ENCODE measurements at regions not wholly inside any gene's neighbourhood (a gene's known extent, or its start where the extent isn't known, plus 50 kb on each side); places are given as distances from the start of the nearest gene placed in this dataset.

- intact Hi-C loops (cut with DNase I; ENCODE audit: low total_unique reads): no loop called here
- Histone ChIP-seq H3K27ac (no peak overlapping the region), H3K9me3 (no peaks in the 10 kb centered on the region), H3K36me3 (no peaks in the 10 kb centered on the region), H3K4me3 (no peak overlapping the region), H3K4me1 (no peaks in the 10 kb centered on the region), H3K27me3 (no peaks in the 10 kb centered on the region)
- no peak for DNase-seq (ENCODE audit: low spot score in 2 of 2)
- TF ChIP-seq POLR2AphosphoS5 (IDR thresholded peaks at IDR 0.05) (no peak), POLR2A (IDR thresholded peaks at IDR 0.05) (no peak), CTCF (IDR thresholded peaks at IDR 0.05) (no peak)
Measured at GRCh38 chr5:88483964-88484672, 215.5 kb upstream of the TMEM161B start.

DNA sequence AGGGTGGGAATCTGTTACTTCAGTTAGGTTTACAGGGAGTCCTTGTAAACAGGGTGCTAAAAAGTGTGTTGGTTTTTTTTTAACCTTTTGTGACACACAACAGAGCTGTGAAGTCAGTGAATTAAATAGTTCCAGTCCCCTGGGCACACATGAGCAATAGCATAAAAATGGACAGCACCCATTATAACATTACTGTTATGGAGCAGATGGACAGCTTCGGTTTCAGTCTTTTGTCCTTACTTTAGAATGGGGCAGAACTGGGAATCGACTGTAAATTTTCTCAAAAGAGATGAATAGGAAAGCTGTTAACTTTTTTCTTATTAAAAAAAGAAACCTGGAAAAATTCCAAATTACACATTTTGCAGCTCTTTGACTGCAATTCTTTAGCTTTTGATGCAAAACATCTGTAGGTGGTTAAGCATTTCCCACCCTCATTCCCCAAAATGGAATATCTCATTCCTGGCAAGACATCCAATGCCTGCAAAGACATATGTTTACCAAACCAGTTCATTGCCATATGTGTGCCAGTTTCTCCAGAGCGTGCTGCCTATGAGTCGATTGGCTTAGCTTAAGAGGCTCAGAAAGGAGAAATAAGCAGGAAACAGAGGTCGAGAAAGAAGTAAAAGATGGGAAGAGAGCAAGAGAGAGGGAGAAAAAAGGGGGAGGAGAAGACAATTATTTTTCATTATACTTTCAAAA lies 212.3 kb upstream of the TMEM161B start:
- no peak for DNase-seq (ENCODE audit: low spot score in 2 of 2)
- intact Hi-C loops (cut with DNase I; ENCODE audit: low total_unique reads): no loop called here
- no peak for TF ChIP-seq POLR2A (IDR thresholded peaks at IDR 0.05)
- TF ChIP-seq POLR2AphosphoS5 (IDR thresholded peaks at IDR 0.05): no peak
- TF ChIP-seq CTCF (IDR thresholded peaks at IDR 0.05): no peak
- Histone ChIP-seq H3K4me3 (no peak overlapping the region), H3K9me3 (no peaks in the 10 kb centered on the region), H3K4me1 (no peaks in the 10 kb centered on the region), H3K27me3 (no peaks in the 10 kb centered on the region), H3K36me3 (no peaks in the 10 kb centered on the region), H3K27ac (no peak overlapping the region)

DNA sequence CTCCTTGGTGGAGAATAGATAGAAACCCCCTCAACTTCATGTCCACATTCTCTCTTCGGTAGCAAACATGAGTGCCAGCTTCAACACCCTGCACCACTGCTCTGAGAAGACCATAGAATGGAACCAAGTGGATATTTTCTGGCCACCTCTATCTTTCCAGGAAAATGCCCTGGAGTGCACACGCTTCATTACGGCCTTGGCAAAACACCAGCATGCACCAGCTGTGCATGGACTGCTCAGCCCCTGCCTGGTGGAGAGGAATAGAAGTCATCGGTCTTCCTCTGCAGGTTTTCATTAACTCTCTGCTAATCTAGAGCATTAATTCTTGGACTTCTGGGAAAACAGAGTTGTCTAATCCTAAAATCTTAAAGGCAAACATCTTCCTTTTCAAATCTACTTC lies 211.6 kb upstream of the TMEM161B start:
- TF ChIP-seq CTCF (IDR thresholded peaks at IDR 0.05): no peak
- TF ChIP-seq POLR2AphosphoS5 (IDR thresholded peaks at IDR 0.05): no peak
- TF ChIP-seq POLR2A (IDR thresholded peaks at IDR 0.05): no peak
- no peak overlapping the region for H3K4me3 ChIP-seq
- intact Hi-C loops (cut with DNase I; ENCODE audit: low total_unique reads): no loop called here
- H3K27me3 ChIP-seq: no peaks in the 10 kb centered on the region
- H3K4me1 ChIP-seq: no peaks in the 10 kb centered on the region
- H3K9me3 ChIP-seq: no peaks in the 10 kb centered on the region
- DNase-seq (ENCODE audit: low spot score in 2 of 2): no peak
- no peak overlapping the region for H3K27ac ChIP-seq
- H3K36me3 ChIP-seq: no peaks in the 10 kb centered on the region

- Histone ChIP-seq H3K9me3 (no peaks in the 10 kb centered on the region), H3K4me1 (no peaks in the 10 kb centered on the region), H3K27ac (no peak overlapping the region), H3K4me3 (no peak overlapping the region), H3K36me3 (no peaks in the 10 kb centered on the region), H3K27me3 (no peaks in the 10 kb centered on the region)
- TF ChIP-seq CTCF (IDR thresholded peaks at IDR 0.05): no peak
- TF ChIP-seq POLR2AphosphoS5 (IDR thresholded peaks at IDR 0.05): no peak
- TF ChIP-seq POLR2A (IDR thresholded peaks at IDR 0.05): no peak
- no peak for DNase-seq (ENCODE audit: low spot score in 2 of 2)
- intact Hi-C loops (cut with DNase I; ENCODE audit: low total_unique reads): no loop called here
Measured at GRCh38 chr5:88474574-88474973, 205.9 kb upstream of the TMEM161B start.

DNA sequence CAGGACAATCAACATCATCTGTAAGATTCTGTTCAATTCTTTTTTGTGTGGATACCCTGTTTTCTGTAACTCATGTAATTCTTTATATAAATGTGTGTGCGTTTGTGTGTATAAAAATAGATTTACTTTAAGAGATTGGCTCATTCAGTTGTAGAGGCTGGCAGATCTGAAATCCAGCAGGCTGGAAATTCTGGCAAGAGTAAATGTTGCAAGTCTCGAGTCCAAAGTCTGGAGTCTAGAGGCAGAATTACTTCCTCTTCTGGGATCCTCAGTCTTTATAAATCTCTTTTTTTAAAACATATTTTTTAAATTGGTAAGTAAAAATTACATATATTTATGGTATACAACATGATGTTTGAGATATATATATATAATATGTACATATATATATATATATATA lies 202.1 kb upstream of the TMEM161B start:
- intact Hi-C loops (cut with DNase I; ENCODE audit: low total_unique reads): no loop called here
- no peak overlapping the region for H3K4me3 ChIP-seq

More for the DNA sequence above, 202.1 kb upstream of the TMEM161B start:
- H3K4me1 ChIP-seq: no peaks in the 10 kb centered on the region
- TF ChIP-seq POLR2AphosphoS5 (IDR thresholded peaks at IDR 0.05) (no peak), CTCF (IDR thresholded peaks at IDR 0.05) (no peak), POLR2A (IDR thresholded peaks at IDR 0.05) (no peak)
- H3K9me3 ChIP-seq: no peaks in the 10 kb centered on the region
- no peak overlapping the region for H3K27ac ChIP-seq
- DNase-seq (ENCODE audit: low spot score in 2 of 2): no peak
- H3K27me3 ChIP-seq: no peaks in the 10 kb centered on the region
- no peaks in the 10 kb centered on the region for H3K36me3 ChIP-seq

Data from breast epithelium (tissue), 4 donors.